K562 (cell line): ENCODE measurements at regions not wholly inside any gene's neighbourhood (a gene's known extent, or its start where the extent isn't known, plus 50 kb on each side); places are given as distances from the start of the nearest gene placed in this dataset.

Experiments
- ATAC-seq: fragments of 200-7000 bp; cut with Tn5 transposase; 3 replicates; pipeline ENCODE4 v1.9.1; 2020; ENCODE audit warnings: moderate library complexity
- BruUV-seq: library from RNA; stranded (reverse); fragments of 400-500 nt; replicated peaks from 2 replicates; lab custom pipeline; 2021; lab: Mats Ljungman, UMichigan
- CTCF ChIA-PET: fragments of 300-600 bp; formaldehyde crosslinking; extraction: SDS; loops from one replicate; lab custom pipeline; 2021; ENCODE audit warnings: low intra/inter-chr PET ratio; lab: Yijun Ruan, JAX
- POLR2A ChIA-PET: fragments of 300-600, 350-650 bp; sonication (Branson Sonifier 250); formaldehyde crosslinking; extraction: SDS; loops from one replicate; lab custom pipeline; 2021; ENCODE audit warnings: antibody characterized with exemption, inconsistent platforms; lab: Yijun Ruan, JAX
- DNase-seq, 4 experiments: peaks; one replicate each; pipeline versions ENCODE4 v3.0.0 to v3.0.0-alpha.2; 2011 to 2018; ENCODE audit warnings: low spot score in 3 of 4, mixed read lengths in 3 of 4; ENCODE audit errors: extremely low read depth in 1 of 4
- FAIRE-seq: peaks from 2 replicates; lab custom pipeline; 2011; peaks lifted over from hg19 to GRCh38; lab: Jason Lieb, UNC
- H2AFZ ChIP-seq: 2 replicates; pipeline ENCODE4 v1.6.0; 2011; ENCODE audit warnings: low read depth, low read length, control low read depth, inconsistent platforms
- H3K27ac ChIP-seq: fragments of 200-600 bp; 3 replicates; pipeline ENCODE4 v1.8.0; 2011; ENCODE audit warnings: low read depth, mild to moderate bottlenecking, control low read depth, inconsistent platforms, low read length, moderate library complexity, mixed read lengths; ENCODE audit errors: extremely low read depth
- H3K27me3 ChIP-seq, 2 experiments: fragments of 300-600 bp in 1 of 2; 2 replicates in 1 of 2; 3 replicates in 1 of 2; pipeline versions ENCODE4 v1.6.0 to v1.8.0; 2011; ENCODE audit warnings: inconsistent platforms in 2 of 2, low read length in 2 of 2, mild to moderate bottlenecking in 1 of 2, mixed read lengths in 1 of 2, moderate library complexity in 1 of 2; ENCODE audit not compliant: control insufficient read depth in 2 of 2, insufficient read depth in 2 of 2
- H3K36me3 ChIP-seq: fragments of 300-600 bp; 3 replicates; pipeline ENCODE4 v1.8.0; 2011; ENCODE audit warnings: mild to moderate bottlenecking, low read length, inconsistent platforms; ENCODE audit not compliant: control insufficient read depth, insufficient read depth
- H3K4me1 ChIP-seq, 2 experiments: fragments of 200-600 bp in 1 of 2; replicated peaks in 1 of 2; 2 replicates in 1 of 2; 3 replicates in 1 of 2; pipeline versions ENCODE4 v1.5.1 to v1.8.0; 2011; ENCODE audit warnings: inconsistent platforms in 2 of 2, low read length in 2 of 2, mild to moderate bottlenecking in 1 of 2, mixed read lengths in 1 of 2, moderate library complexity in 1 of 2; ENCODE audit not compliant: control insufficient read depth in 2 of 2, insufficient read depth in 2 of 2
- H3K4me2 ChIP-seq: 2 replicates; pipeline ENCODE4 v1.6.1; 2011; ENCODE audit warnings: low read length, control low read depth, inconsistent platforms, mixed read lengths; ENCODE audit not compliant: insufficient read depth
- H3K4me3 ChIP-seq: fragments of 200-600 bp; sonication (generic), shearing (Covaris generic); 2 replicates; pipeline ENCODE4 v1.5.1; 2016; ENCODE audit warnings: control low read depth, inconsistent platforms
- H3K79me2 ChIP-seq: fragments of 200-600 bp; 3 replicates; pipeline ENCODE4 v1.8.0; 2011; ENCODE audit warnings: low read length, inconsistent platforms; ENCODE audit not compliant: control insufficient read depth, insufficient read depth
- H3K9ac ChIP-seq, 2 experiments: 2 replicates each; pipeline versions ENCODE4 v1.6.0 to v1.6.1; 2011; ENCODE audit warnings: low read depth in 2 of 2, low read length in 2 of 2, control low read depth in 1 of 2, inconsistent platforms in 1 of 2, mild to moderate bottlenecking in 1 of 2, mixed read lengths in 1 of 2; ENCODE audit not compliant: insufficient read depth in 1 of 2
- H3K9me1 ChIP-seq: one replicate; pipeline ENCODE4 v1.6.0; 2011; ENCODE audit warnings: inconsistent platforms, mild to moderate bottlenecking, low read length, moderate library complexity; ENCODE audit not compliant: control insufficient read depth, insufficient read depth
- H3K9me3 ChIP-seq: replicated peaks from 2 replicates; pipeline ENCODE4 v1.5.1; 2011; ENCODE audit warnings: low read depth, low read length, inconsistent platforms; ENCODE audit not compliant: control insufficient read depth, insufficient read depth
- H4K20me1 ChIP-seq: replicated peaks from 2 replicates; pipeline ENCODE4 v1.6.1; 2011; ENCODE audit warnings: low read length, inconsistent platforms, mixed read lengths; ENCODE audit not compliant: control insufficient read depth, insufficient read depth
- ARID4B ChIP-seq: sonication (generic); formaldehyde crosslinking; IDR thresholded peaks from 2 replicates; pipeline ENCODE4 v1.8.0; 2022; ENCODE audit warnings: mild to moderate bottlenecking, missing genetic modification reagents
- ATF7 ChIP-seq: fragments of 450-650 bp; IDR thresholded peaks from 2 replicates; pipeline ENCODE4 v1.7.1; 2014; ENCODE audit warnings: mild to moderate bottlenecking, moderate library complexity
- MEF2A ChIP-seq: IDR thresholded peaks from 2 replicates; pipeline ENCODE4 v1.6.1; 2011; ENCODE audit warnings: low read depth, mild to moderate bottlenecking, low read length, moderate library complexity; ENCODE audit not compliant: control insufficient read depth
- NFIC ChIP-seq: fragments of 450-650 bp; IDR thresholded peaks from 2 replicates; pipeline ENCODE4 v1.6.1; 2017; ENCODE audit warnings: mild to moderate bottlenecking, inconsistent platforms
- NUFIP1 ChIP-seq: fragments of 450-650 bp; IDR thresholded peaks from 2 replicates; pipeline ENCODE4 v1.6.1; 2018; ENCODE audit not compliant: partially characterized antibody
- ZBTB33 ChIP-seq: sonication (generic); formaldehyde crosslinking; IDR thresholded peaks from 2 replicates; pipeline ENCODE4 v1.8.1; 2023; ENCODE audit warnings: mild to moderate bottlenecking, missing genetic modification reagents
- ZNF511 ChIP-seq: sonication (generic); formaldehyde crosslinking; IDR thresholded peaks from 2 replicates; pipeline ENCODE4 v1.8.0; 2022; ENCODE audit warnings: mild to moderate bottlenecking, missing genetic modification reagents
- ZNF655 ChIP-seq: fragments of 250-450 bp; sonication (Bioruptor Pico); IDR thresholded peaks from 2 replicates; pipeline ENCODE4 v1.5.0; 2021
- WGBS: fragments of 100-300 bp; shearing (Covaris generic); methylation state at CpG from one replicate; pipeline ENCODE4 v1.1.6; 2016; ENCODE audit warnings: low coverage, mixed read lengths; ENCODE audit not compliant: insufficient coverage; ENCODE audit errors: missing lambda C conversion rate; 5-methylcytosine and 5-hydroxymethylcytosine counted together
- in situ Hi-C: fragments of 300-500 bp; cut with MboI; formaldehyde crosslinking; loops from 4 replicates; pipeline ENCODE4 v1.15.0; 2018; ENCODE audit warnings: inconsistent platforms, mixed read lengths
- intact Hi-C: fragments of 100-400 bp; cut with micrococcal nuclease; formaldehyde crosslinking; loops from 2 replicates; pipeline ENCODE4 v1.14.2; 2022

GRCh38 chr16:86755571-86756006 lies 177.2 kb downstream of the FOXL1 start:
- H3K9me3 ChIP-seq = no peaks in the 10 kb centered on the region
- no peaks in the 10 kb centered on the region for H3K36me3 ChIP-seq
- H2AFZ ChIP-seq = no peak overlapping the region
- no peak overlapping the region for H3K9ac ChIP-seq
- CTCF ChIA-PET = no interaction called here
- peaks cover 38 to 70% of the 10 kb centered on the region in 2 experiments for H3K27me3 ChIP-seq
- under 1% methylated on average over 13 of the region's 13 CpGs for WGBS
- FAIRE-seq = no peak
- H3K9me1 ChIP-seq = no peaks in the 10 kb centered on the region
- H3K4me1 ChIP-seq = peaks cover 0 to 3% of the 10 kb centered on the region in 2 experiments; a peak in 2 of 5 replicates
- H3K4me3 ChIP-seq = no peak overlapping the region
- TF ChIP-seq NFIC = peak; percentile 68
- no peak for TF ChIP-seq ZNF655 (CRISPR knock-in tag)
- no peak for TF ChIP-seq ZBTB33 (CRISPR knock-in tag)
- TF ChIP-seq ZNF511 (CRISPR knock-in tag) = no peak
- TF ChIP-seq NUFIP1 = no peak
- TF ChIP-seq ARID4B = no peak
- TF ChIP-seq MEF2A = no peak
- no peak for TF ChIP-seq ATF7
- peaks cover 5% of the 10 kb centered on the region; the same call in 1 of the 2 replicates for H4K20me1 ChIP-seq
- no peaks in the 10 kb centered on the region for H3K79me2 ChIP-seq
- no peak overlapping the region for H3K4me2 ChIP-seq
- H3K27ac ChIP-seq = no peak overlapping the region
- in situ Hi-C loops (no loop called here), intact Hi-C loops (no loop called here)
- POLR2A ChIA-PET = interaction anchor here (0.6 kb wide), 1 partner anchor 196 kb away, joined by 3 read pairs; no protein-coding TSS in a partner anchor
- no peak for DNase-seq
- BruUV-seq = no TSS peak
- ATAC-seq = no peak
